GF-D8 (cell line): ENCODE measurements at regions not wholly inside any gene's neighbourhood (a gene's known extent, or its start where the extent isn't known, plus 50 kb on each side); places are given as distances from the start of the nearest gene placed in this dataset.

ENCODE experiments used
- DNase-seq: peaks from one replicate; lab custom pipeline; 2025; lab: John Stamatoyannopoulos, UW

DNA sequence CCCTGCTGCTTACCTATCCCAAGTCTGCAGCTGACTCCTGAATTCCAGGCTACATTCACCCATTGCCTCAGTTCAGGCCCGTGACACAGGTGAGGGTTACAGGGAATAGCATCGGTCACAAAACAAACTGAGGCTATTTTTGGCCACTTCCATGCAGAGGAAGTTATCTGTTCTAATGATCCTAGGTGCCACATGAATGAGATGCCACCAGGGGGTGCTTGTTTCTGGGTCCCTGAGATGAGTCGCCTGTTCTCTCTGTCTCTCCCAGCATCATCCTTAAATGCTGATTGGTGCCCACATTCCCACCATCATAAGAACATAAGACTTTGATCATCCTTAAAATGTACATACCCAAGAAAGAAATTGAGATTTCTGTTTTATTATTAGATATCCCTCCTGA lies 119.0 kb upstream of the CELF4 start:
- no peak for DNase-seq

DNA sequence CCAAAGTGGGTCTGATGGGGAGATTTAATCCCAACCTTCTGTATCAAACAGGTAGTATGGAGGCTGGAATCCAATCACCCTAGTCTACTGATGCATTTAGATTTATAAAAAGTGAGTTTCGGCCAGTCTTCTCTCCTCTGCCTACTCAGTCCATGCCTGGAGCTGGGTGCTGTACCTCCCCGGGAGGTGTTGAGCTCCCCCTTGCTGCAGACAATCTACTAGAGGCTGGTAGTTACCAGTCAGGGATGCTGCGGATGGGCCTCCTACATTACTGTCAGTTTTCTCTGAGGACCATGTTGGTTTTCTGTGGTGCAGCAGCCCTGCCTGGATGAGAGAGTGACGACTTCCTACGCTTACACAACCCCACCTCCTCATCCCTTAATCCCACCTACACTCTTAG lies 118.6 kb upstream of the CELF4 start:
- no peak for DNase-seq

DNA sequence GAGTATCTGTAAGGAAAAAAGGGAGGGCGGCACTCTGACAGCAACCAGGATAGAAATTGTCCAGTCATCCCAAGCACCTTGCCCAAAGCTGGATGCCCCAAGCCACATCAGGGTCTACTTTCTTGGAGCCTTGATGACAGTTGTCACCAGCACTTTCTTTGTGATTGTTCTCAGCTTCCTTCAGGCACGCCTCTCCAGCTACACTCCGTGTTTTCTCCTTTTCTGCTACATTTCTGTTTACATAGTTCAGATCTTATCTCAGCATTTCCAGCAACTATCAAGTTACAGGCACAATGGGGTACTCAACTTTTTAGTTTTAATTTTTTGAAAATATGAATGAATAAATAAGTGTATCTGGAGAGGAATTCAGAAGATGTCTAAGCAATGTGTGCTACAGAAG lies 115.3 kb upstream of the CELF4 start:
- DNase-seq, result no peak

DNA sequence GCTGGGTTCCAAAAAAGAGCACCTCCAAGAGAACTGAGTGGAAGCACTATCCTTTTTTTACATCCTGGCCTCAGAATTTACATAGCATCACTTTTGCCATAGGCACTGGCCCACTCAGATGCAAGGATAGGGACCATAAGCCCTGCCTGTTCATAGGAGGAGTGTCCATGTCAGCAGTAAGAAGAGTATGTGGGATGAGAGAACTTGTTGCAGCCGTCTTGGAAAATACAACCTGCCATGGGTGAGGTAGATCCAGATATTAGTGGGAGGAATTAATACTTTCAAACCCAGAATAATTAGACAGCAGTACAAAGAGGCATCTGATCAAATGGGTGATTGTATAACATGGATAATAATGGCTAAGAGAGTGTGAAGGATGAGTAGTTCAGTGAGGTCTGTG lies 110.7 kb upstream of the CELF4 start:
- DNase-seq, result no peak

DNA sequence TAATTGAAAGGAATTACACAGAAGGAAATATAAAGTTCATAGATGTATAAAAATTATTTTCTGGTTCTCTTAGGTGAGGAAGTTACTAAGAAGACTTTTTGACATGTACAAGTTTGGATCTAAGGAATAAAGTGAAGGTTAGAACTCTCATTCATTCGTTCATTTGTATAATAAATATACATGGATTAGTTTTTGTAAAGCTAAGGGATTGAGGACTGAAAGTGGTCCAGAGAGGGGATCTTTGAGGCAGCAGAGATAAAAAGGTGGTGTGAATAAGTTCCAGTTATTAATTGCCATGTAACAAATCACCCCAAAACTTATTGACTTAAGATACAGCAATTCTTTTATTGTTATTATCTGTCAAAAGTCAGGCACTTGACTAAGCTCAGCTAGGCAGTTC lies 110.1 kb upstream of the CELF4 start:
- DNase-seq, result no peak

DNA sequence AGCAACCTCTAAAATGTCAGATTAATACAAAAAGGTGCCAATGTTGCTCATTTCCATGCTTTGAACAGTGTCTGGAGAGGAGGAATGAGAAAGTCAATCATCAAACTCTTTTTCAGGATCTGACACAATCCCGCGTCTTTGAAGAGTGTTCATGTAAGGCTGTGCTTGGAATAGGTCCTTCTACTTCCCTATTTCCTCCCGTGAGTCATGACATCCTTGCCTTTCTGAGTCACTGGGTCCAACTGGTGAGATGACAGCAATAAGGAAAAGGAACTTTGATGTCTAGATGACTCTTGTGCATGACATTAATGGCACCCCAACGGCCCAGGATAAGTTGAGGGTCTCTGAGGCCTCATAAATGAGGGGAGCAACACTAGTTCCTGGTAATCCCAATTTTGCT lies 109.0 kb upstream of the CELF4 start:
- no peak for DNase-seq

DNA sequence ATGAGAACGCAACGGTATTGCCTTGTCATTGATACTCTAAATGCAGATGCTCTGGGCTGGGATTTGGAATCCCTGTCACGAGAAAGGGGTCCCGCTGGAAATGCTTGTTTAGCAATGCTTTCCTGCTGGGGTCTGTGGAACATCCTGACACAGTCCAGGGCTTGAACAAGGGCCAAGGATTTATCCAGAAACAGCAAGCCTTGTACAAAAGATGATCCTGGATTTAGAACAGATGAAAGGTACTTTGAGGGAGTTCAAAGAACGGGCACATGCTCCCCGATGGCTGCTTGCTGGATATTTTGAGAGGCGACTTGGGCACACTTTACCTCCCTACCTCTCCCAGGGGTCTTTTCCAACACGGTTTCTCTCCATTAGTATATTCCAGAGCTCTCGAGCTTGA lies 108.1 kb upstream of the CELF4 start:
- DNase-seq, result no peak

DNA sequence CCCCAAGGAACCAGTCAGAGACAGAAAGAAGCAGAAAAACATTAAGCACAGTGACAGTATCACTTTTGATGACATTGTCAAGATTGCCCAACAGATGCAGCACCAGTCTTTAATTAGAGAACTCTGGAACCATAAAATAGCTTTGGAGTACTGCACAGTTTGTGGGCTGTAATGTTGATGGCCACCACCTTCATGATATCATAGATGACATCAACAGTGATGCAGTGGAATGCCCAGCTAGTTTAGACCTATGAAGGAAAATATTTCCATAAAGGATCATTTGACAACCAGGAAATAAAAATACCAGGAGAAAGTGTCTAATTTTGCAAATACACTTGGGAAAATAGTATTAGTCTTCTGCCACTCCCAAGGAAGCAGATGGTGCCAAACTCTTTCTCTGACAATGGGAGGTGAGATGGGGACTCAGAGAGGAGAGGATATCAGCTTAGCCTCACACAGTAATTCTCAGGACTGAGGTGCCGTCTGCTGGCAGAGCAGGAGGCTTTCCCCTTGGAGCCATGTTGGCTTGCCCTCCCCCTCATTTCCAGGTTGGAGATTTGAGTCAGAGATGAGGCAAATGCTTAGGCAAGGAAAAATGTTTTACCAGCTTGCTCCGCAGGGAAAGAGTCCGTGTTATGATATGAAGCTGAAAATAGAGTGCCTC lies 107.5 kb upstream of the CELF4 start:
- no peak for DNase-seq

DNA sequence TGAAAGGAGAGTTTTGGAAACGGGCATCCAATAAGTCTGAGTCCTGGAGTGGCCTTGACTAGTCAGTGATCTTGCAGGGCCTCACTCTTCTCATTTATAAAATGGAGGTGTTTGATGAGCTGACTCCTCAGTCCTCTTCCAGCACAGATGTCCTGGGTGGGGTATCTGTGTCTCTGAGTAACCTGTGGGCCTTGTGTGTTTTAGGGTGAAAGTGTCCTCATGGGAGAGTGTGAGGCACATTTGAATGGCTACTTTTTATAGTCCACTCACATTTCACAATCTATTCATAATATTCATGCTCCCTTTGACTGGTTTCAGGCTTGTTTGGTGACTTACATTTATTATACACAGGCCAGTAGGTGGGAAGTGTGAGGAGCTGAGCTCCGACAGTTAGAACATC lies 106.4 kb upstream of the CELF4 start:
- no peak for DNase-seq

DNA sequence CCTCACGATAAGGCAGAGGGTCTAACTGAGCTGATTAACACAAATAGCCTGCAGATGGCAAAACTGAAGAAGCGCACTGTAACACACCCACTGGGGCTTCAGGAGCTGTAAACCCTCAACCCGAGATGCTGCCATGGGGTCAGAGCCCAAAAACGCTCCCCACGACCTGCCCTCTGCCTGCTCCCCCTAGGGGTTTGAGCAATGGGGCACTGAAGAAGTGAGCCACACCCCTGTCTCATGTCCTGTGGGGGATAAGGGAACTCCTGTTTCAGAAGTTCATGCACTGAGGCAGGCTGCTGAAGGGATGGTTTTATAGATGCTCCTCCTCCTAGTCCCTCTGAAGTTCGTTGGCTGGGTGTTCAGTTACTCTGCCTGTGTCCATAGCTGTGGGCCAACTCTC lies 105.9 kb upstream of the CELF4 start:
- DNase-seq, result no peak

DNA sequence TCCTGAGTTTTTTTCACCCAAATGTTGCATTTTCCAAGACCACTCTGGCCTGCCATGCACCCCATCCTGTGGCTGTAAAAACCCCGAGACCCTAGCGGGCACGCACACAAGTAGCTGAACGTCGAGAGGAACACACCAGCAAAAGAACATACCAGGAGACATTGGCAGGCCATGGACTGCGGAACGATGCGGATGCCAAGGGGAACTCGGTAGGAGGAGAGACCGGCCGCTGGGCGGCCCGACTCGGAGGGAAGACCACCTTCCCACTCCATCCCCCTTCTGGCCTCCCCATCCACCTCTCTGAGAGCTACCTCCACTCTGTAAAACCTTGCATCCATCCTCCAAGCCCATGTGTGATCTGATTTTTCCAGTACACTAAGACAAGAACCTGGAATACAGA lies 105.5 kb upstream of the CELF4 start:
- DNase-seq, result no peak

DNA sequence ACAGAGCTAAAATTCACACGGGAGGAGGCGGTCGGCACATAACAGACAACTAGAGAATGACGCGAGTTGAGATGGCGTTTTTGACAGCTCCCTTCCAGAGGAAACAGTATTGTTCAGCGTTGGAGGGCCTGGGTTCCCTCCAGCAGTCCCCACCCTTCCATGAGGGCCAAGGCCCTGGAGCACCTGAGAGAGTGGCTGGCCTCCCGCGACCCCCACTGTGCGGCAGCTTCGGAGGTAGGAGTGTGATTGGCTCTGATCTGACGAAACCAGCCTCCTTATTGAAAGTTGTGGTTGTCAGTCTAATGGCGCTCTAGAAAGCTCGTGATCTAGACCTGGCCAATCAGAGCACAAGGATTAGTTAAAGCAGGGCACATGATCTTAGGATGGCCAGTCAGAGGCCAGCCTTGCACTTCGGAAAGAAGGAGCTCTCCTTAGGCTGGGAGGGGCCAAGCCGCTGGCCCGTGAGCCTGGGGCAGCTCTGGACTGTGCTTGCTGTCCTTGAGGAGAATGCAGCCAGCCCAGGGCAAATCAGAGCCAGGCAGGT lies 104.5 kb upstream of the CELF4 start:
- DNase-seq, result no peak

DNA sequence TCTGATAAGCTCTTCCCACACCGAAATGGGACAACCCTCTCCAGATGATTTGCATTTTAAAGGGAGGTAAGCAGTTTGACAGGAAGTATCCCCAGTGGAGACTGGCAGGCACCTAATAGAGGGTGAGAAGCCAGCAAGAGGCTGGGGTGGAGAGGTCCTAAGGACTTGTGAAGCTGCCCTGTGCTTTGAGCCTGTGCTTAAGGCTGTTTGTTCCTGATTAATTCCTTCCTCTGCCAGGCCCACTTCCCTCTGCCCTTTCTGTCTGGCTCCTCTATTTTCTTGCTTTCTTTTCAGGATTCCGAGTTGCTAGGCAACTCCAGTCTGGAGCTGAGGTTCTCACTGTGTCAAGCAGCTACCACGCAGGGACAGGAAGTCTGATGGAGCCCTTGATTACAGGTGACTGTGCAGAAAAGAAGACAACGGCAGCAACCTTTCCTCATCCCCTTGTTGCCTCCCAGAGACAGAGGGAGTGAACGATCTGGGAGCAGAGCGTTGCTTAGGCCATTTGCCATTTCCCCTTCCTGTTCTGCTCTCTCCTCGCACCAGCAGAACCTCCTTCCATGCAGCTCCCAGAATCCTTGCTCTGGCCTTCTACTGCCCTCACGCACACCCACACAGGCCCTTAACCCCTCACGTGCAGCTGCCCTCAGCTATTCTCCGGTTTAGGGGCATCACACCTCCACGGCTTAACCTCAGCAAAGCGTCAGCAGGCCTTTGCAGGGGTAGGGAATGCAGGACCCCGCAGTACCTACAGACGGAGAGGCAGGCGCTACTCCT lies 103.6 kb upstream of the CELF4 start:
- no peak for DNase-seq

DNA sequence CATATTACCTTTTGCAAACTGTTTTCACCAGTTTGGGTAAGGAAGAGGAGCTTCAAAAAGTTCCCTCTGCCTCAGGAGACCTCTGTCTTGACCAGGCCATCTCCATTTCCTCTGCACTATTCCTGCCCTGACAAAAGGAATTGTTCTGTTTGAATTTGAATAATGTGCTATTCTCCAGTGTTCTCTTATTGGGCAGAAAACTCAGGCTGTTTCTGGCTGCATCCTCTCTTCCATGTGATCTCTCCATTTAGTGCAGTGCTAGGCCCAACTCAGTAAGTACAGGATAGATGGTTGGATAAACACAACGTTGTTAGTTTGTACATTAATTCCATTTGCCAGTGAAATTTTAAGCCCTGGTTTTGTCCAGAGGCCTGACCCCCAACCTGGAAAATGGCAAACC lies 102.2 kb upstream of the CELF4 start:
- no peak for DNase-seq

DNA sequence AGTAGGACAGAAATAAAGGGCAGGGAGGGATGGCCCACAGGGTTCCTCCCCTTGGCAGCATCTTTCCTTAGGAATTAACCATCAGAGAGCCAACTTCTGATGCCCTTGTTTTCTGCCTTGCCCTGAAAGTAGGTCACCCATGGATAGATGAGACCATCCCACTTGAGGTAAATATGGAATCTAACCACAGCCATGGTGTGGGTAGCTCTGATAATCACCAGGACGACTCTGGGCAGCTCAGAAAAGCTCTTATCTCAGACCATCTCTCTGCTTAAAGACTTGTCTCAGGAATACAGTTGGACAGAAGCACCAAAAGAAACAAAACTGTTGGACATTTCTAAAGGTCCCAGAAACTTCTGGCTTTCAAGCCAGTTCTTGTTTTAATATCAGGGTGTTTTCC lies 101.4 kb upstream of the CELF4 start:
- no peak for DNase-seq

DNA sequence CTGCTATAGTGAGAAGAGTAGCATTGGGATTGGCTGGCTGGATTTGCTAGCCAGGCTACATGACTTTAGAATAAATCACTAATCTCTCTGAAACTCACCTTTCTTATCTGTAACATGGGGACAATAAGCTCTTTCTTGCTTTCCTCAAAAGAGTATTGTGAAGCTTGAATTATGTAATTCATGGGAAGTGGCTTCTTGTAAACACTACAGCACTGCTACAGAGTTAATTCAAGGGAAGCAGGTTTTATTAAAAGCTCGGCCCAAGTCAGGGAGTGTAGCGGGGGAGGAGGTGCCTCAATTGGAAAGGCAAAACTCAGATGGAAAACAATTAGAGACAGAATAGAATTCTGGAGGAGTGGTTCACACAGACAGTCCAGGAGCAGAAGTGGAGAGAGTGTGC lies 100.9 kb upstream of the CELF4 start:
- DNase-seq, result no peak

DNA sequence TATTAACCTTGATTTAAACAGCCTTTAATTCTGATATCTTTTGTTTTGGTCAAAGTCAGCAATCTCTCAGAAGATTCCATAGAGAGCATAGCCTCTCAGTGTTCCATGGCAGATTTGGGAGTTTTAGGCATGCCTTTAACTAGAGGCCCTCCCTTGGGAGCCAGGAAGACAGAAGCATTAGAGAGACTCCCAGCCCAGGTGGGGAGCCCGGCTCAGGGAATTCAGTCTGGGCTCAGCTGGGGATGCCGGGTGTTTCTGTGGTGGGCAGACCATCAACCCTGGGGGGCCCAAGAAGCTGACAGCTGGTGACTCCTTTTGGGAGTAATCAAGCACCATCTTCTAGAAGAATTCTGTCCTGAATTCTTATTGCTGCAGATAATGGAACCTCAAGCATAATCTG lies 99.7 kb upstream of the CELF4 start:
- no peak for DNase-seq

DNA sequence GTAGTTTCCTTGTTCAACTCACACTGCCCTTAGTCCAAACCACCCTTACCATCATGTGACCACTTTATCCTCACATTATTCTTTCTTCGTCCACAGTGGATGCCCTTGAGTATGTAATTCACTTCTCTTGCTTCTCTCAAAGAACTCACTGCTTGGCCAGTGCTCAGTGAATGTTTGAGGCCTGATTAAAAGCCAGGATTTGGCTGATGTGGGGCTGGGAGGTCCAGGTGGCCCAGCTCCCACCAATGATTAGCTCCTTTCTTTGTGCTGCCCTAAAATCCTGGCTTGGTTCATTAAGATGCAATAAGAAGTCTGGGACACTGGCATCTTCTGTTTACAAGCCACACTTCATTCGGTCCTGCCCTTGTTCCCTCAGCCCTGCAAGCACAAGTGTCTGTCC lies 97.8 kb upstream of the CELF4 start:
- no peak for DNase-seq

DNA sequence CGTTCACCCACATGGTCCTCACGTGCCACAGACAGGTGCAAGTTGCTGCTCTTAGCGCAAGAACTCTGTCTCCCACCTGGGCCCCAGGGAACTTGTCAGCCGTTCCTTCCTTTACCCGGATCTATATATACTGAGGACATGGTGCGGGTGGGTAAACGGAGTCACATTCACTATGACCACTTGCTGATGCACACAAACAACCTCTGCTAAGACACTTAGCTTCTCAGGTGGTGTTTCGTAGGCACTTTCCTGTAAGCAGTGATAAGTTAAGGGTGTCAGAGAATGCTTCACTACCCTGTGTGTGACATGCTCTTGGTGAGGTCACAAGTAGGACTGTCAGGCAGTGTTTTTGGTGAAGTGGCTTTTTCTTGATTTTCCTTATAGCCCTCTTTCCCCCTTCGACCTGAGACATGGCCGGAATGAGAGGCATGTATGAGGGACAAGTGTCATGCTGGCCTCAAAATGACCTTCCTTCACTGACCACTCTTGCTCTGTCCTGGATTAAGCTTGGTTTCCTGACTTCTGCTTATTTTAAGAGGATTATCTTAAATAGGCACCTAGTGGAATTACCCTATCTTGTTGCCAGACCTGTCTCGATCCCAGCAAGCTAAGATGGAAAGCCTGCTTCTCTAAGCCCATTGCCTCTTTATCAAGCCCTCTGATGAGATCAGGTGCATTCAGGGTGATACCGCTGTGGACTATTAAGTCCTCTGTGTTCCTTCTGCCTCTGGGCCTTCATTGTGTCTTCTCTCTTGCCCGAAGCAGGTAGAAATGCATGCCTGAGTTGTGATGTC lies 97.1 kb upstream of the CELF4 start:
- DNase-seq, result no peak

DNA sequence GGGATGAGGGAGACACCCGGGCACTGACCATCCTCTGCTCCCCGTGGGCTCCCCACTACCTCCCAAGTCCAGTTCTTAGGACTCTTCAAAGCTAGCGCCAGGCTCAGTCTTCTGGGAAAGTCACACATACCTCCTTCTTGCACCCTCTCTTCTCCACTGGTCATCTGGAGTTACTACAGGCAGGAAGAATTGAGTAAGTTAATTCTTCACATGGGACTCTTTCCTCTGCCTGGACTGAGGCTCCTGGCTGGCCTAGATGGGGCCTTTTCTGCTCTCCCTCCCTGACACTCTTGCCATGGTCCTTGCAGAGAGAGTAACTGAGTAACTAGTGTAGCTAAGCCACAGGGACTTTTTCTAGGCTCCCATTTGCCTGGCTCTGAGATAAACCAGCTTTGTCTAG lies 96.5 kb upstream of the CELF4 start:
- DNase-seq, result no peak

DNA sequence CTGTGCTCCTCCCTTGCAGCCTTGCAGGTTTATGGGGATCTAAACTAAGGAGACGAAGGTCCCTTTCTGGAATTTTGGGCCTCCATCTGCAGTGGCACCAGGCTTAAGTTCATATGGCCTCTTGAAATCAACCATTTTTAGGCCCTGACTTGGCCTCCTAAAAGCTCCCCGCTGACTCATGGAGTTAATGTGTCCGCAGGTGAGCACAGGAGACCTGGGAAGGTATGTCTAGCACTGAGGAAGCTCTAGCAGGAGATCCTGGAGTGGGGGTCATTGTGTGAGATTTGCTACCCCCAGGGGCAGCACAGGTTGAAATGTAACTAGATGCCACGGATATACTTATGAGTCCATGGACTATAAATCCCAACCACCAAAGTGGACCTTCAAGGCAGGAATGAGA lies 95.9 kb upstream of the CELF4 start:
- no peak for DNase-seq

DNA sequence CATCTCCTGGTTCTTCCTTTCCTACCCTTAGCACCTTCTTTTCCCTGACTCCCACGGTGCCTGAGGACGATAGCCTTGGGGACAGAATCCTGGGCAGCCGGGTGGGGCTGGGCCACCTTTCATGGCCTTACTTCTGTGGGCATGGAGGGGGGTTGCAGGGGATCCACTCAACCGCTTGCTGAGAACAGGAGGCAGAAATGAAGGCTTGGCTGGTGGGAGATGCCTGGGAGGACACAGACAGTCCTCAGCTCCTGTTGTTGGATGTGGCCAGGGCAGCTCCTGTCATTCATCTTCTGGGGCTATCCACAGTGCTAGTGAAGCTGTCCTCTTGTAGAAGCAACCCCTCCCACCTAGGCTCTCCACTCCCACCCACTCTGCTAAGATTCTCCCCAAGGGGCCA lies 95.5 kb upstream of the CELF4 start:
- no peak for DNase-seq

DNA sequence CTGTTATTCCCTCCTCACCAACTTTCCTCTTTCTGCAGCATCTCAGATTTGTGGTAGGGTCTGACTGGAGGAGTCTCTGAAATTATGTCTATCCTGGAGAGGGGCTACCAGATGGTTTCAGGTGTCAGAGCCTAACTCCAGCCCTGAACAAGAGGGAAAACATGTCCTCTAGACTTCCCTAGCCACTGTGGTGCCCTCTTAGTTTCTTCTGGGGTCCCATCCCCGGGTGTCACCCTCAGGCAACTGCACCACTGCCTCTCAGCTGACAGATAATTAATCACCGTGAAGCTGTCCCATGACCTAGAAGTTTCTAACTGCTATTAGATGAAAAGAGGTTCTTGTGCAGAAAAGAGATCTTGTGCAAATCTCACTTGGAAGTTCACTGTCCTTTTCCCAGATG lies 95.1 kb upstream of the CELF4 start:
- no peak for DNase-seq
